Activated T-helper 2 cell treated with anti-CD3 and anti-CD28 coated beads, Interferon-gamma antibody, Interleukin-2, Interleukin-4, amounts not matched to agents 10 μg/mL and 5 μg/mL and 100 μg/mL, durations not matched to agents 14 hours and 24 hours and 36 hours (primary cell): ENCODE measurements at regions not wholly inside any gene's neighbourhood (a gene's known extent, or its start where the extent isn't known, plus 50 kb on each side); places are given as distances from the start of the nearest gene placed in this dataset.

Experiments
- DNase-seq: peaks from one replicate; pipeline ENCODE4 v3.0.0; 2021; ENCODE audit warnings: low spot score
- H3K27ac Mint-ChIP-seq: one replicate; pipeline ENCODE4 v1.8.0; 2021; ENCODE audit warnings: mixed read lengths
- H3K27me3 Mint-ChIP-seq: one replicate; pipeline ENCODE4 v1.8.0; 2021; ENCODE audit warnings: low read depth, mixed read lengths
- H3K36me3 Mint-ChIP-seq: one replicate; pipeline ENCODE4 v1.8.0; 2021; ENCODE audit warnings: low read depth, mixed read lengths
- H3K4me1 Mint-ChIP-seq: one replicate; pipeline ENCODE4 v1.8.0; 2021; ENCODE audit warnings: low read depth, mixed read lengths
- H3K4me3 Mint-ChIP-seq: one replicate; pipeline ENCODE4 v1.8.0; 2021; ENCODE audit warnings: low read depth, mild to moderate bottlenecking, moderate library complexity, mixed read lengths
- H3K9me3 Mint-ChIP-seq: one replicate; pipeline ENCODE4 v1.8.0; 2021; ENCODE audit warnings: mixed read lengths
- intact Hi-C: fragments of 100-400 bp; cut with micrococcal nuclease; formaldehyde crosslinking; loops from one replicate; pipeline ENCODE4 v1.15.1; 2023

- Mint-ChIP-seq H3K4me1 (no peaks in the 10 kb centered on the region), H3K4me3 (no peak overlapping the region), H3K36me3 (no peaks in the 10 kb centered on the region), H3K27me3 (peaks cover 36% of the 10 kb centered on the region), H3K27ac (no peak overlapping the region), H3K9me3 (peaks cover 7% of the 10 kb centered on the region)
- intact Hi-C loops: no loop called here
- DNase-seq: no peak
These were observed 305.7 kb downstream of the SETD4 start for GRCh38 chr21:35754583-35754982.

GRCh38 chr21:35753308-35753707, 307.0 kb downstream of the SETD4 start:
- intact Hi-C loops: no loop called here
- Mint-ChIP-seq H3K36me3 (no peaks in the 10 kb centered on the region), H3K27ac (no peak overlapping the region), H3K9me3 (peaks cover 7% of the 10 kb centered on the region), H3K4me3 (no peak overlapping the region), H3K4me1 (peaks cover 2% of the 10 kb centered on the region), H3K27me3 (peaks cover 33% of the 10 kb centered on the region)
- DNase-seq: no peak

- no peak overlapping the region for H3K4me3 Mint-ChIP-seq
- no peaks in the 10 kb centered on the region for H3K36me3 Mint-ChIP-seq
- peaks cover 2% of the 10 kb centered on the region for H3K4me1 Mint-ChIP-seq
- peaks cover 35% of the 10 kb centered on the region for H3K27me3 Mint-ChIP-seq
- no peak overlapping the region for H3K27ac Mint-ChIP-seq
- H3K9me3 Mint-ChIP-seq: peaks cover 7% of the 10 kb centered on the region
- no peak for DNase-seq
- intact Hi-C loops: no loop called here
These were observed 309.2 kb downstream of the SETD4 start for GRCh38 chr21:35751171-35751570.

GRCh38 chr21:35749904-35750303, 310.4 kb downstream of the SETD4 start:
- Mint-ChIP-seq H3K27me3 (peaks cover 33% of the 10 kb centered on the region), H3K4me1 (peaks cover 2% of the 10 kb centered on the region), H3K36me3 (no peaks in the 10 kb centered on the region), H3K27ac (no peak overlapping the region), H3K9me3 (peaks cover 7% of the 10 kb centered on the region), H3K4me3 (no peak overlapping the region)
- intact Hi-C loops: no loop called here
- no peak for DNase-seq

GRCh38 chr21:35748678-35749314, 311.5 kb downstream of the SETD4 start:
- Mint-ChIP-seq H3K4me3 (no peak overlapping the region), H3K4me1 (peaks cover 2% of the 10 kb centered on the region), H3K9me3 (peaks cover 7% of the 10 kb centered on the region), H3K36me3 (no peaks in the 10 kb centered on the region), H3K27ac (no peak overlapping the region), H3K27me3 (peaks cover 31% of the 10 kb centered on the region)
- DNase-seq: no peak
- intact Hi-C loops: no loop called here

- no peaks in the 10 kb centered on the region for H3K9me3 Mint-ChIP-seq
- peaks cover 10% of the 10 kb centered on the region for H3K27me3 Mint-ChIP-seq
- no peak overlapping the region for H3K27ac Mint-ChIP-seq
- no peak for DNase-seq
- H3K4me1 Mint-ChIP-seq: no peaks in the 10 kb centered on the region
- H3K4me3 Mint-ChIP-seq: no peak overlapping the region
- H3K36me3 Mint-ChIP-seq: no peaks in the 10 kb centered on the region
- intact Hi-C loops: no loop called here
These were observed 316.8 kb downstream of the SETD4 start for GRCh38 chr21:35743571-35743970.

GRCh38 chr21:35738347-35738961, 321.9 kb downstream of the SETD4 start:
- Mint-ChIP-seq H3K27ac (no peak overlapping the region), H3K9me3 (no peaks in the 10 kb centered on the region), H3K27me3 (peaks cover 6% of the 10 kb centered on the region)

GRCh38 chr21:35737899-35738346, 322.4 kb downstream of the SETD4 start:
- H3K4me3 Mint-ChIP-seq: no peak overlapping the region
- intact Hi-C loops: no loop called here
- H3K27ac Mint-ChIP-seq: no peak overlapping the region
- DNase-seq: no peak
- H3K27me3 Mint-ChIP-seq: peaks cover 2% of the 10 kb centered on the region
- H3K36me3 Mint-ChIP-seq: no peaks in the 10 kb centered on the region
- no peaks in the 10 kb centered on the region for H3K9me3 Mint-ChIP-seq
- H3K4me1 Mint-ChIP-seq: no peaks in the 10 kb centered on the region

More at GRCh38 chr21:35738347-35738961, 321.9 kb downstream of the SETD4 start:
- intact Hi-C loops: no loop called here
- no peaks in the 10 kb centered on the region for H3K36me3 Mint-ChIP-seq
- H3K4me1 Mint-ChIP-seq: no peaks in the 10 kb centered on the region
- DNase-seq: no peak
- no peak overlapping the region for H3K4me3 Mint-ChIP-seq

- H3K36me3 Mint-ChIP-seq: no peaks in the 10 kb centered on the region
- intact Hi-C loops: no loop called here
- DNase-seq: no peak
- H3K4me1 Mint-ChIP-seq: no peaks in the 10 kb centered on the region
- H3K27me3 Mint-ChIP-seq: peaks cover 2% of the 10 kb centered on the region
- H3K27ac Mint-ChIP-seq: no peak overlapping the region
- H3K4me3 Mint-ChIP-seq: no peak overlapping the region
- no peaks in the 10 kb centered on the region for H3K9me3 Mint-ChIP-seq
These were observed 322.9 kb downstream of the SETD4 start for GRCh38 chr21:35737449-35737848.

GRCh38 chr21:35732788-35733187, 327.5 kb downstream of the SETD4 start:
- H3K9me3 Mint-ChIP-seq: no peaks in the 10 kb centered on the region
- no peaks in the 10 kb centered on the region for H3K36me3 Mint-ChIP-seq
- DNase-seq: no peak
- no peaks in the 10 kb centered on the region for H3K4me1 Mint-ChIP-seq
- peaks cover 7% of the 10 kb centered on the region for H3K27me3 Mint-ChIP-seq
- H3K4me3 Mint-ChIP-seq: no peak overlapping the region
- intact Hi-C loops: no loop called here
- H3K27ac Mint-ChIP-seq: no peak overlapping the region

GRCh38 chr21:35730325-35730724, 330.0 kb downstream of the SETD4 start:
- no peak overlapping the region for H3K27ac Mint-ChIP-seq
- H3K4me3 Mint-ChIP-seq: no peak overlapping the region
- no peak for DNase-seq
- H3K36me3 Mint-ChIP-seq: no peaks in the 10 kb centered on the region
- peaks cover 15% of the 10 kb centered on the region for H3K27me3 Mint-ChIP-seq
- H3K9me3 Mint-ChIP-seq: no peaks in the 10 kb centered on the region
- H3K4me1 Mint-ChIP-seq: no peaks in the 10 kb centered on the region
- intact Hi-C loops: no loop called here

GRCh38 chr21:35727830-35728229, 332.5 kb downstream of the SETD4 start:
- H3K4me3 Mint-ChIP-seq: no peak overlapping the region
- peaks cover 17% of the 10 kb centered on the region for H3K27me3 Mint-ChIP-seq
- intact Hi-C loops: no loop called here
- no peak for DNase-seq
- H3K9me3 Mint-ChIP-seq: no peaks in the 10 kb centered on the region
- no peaks in the 10 kb centered on the region for H3K36me3 Mint-ChIP-seq
- H3K27ac Mint-ChIP-seq: no peak overlapping the region
- H3K4me1 Mint-ChIP-seq: no peaks in the 10 kb centered on the region

- H3K27me3 Mint-ChIP-seq: peaks cover 25% of the 10 kb centered on the region
- H3K4me1 Mint-ChIP-seq: no peaks in the 10 kb centered on the region
- no peak for DNase-seq
- H3K4me3 Mint-ChIP-seq: no peak overlapping the region
- H3K9me3 Mint-ChIP-seq: no peaks in the 10 kb centered on the region
- no peaks in the 10 kb centered on the region for H3K36me3 Mint-ChIP-seq
- no peak overlapping the region for H3K27ac Mint-ChIP-seq
- intact Hi-C loops: no loop called here
These were observed 336.2 kb downstream of the SETD4 start for GRCh38 chr21:35724156-35724555.
